ENCODE measurements at regions not wholly inside any gene's neighbourhood (a gene's known extent, or its start where the extent isn't known, plus 50 kb on each side); places are given as distances from the start of the nearest gene placed in this dataset.

GRCh38 chr2:123262856-123263255, 762.2 kb upstream of the CNTNAP5 start:
- Mint-ChIP-seq H3K27me3 (ENCODE audit: low read depth) (no peaks in the 10 kb centered on the region), H3K4me3 (no peak overlapping the region), H3K27ac (no peak overlapping the region), H3K9me3 (peaks cover 3% of the 10 kb centered on the region), H3K36me3 (ENCODE audit: low read depth) (no peaks in the 10 kb centered on the region), H3K4me1 (no peaks in the 10 kb centered on the region)
- TF ChIP-seq CTCF (IDR thresholded peaks at IDR 0.05; ENCODE audit: unreplicated experiment in 3 of 3) = no peak

- Mint-ChIP-seq H3K4me1 (no peaks in the 10 kb centered on the region), H3K9me3 (peaks cover 3% of the 10 kb centered on the region), H3K4me3 (no peak overlapping the region), H3K27me3 (ENCODE audit: low read depth) (no peaks in the 10 kb centered on the region), H3K36me3 (ENCODE audit: low read depth) (no peaks in the 10 kb centered on the region), H3K27ac (no peak overlapping the region)
- no peak for TF ChIP-seq CTCF (IDR thresholded peaks at IDR 0.05; ENCODE audit: unreplicated experiment in 3 of 3)
These were observed 741.7 kb upstream of the CNTNAP5 start for GRCh38 chr2:123283431-123283830.

GRCh38 chr2:123303731-123304130, 721.4 kb upstream of the CNTNAP5 start:
- no peak for TF ChIP-seq CTCF (IDR thresholded peaks at IDR 0.05; ENCODE audit: unreplicated experiment in 3 of 3)
- no peaks in the 10 kb centered on the region for H3K4me1 Mint-ChIP-seq
- H3K27ac Mint-ChIP-seq = no peak overlapping the region
- no peaks in the 10 kb centered on the region for H3K27me3 Mint-ChIP-seq (ENCODE audit: low read depth)
- H3K36me3 Mint-ChIP-seq (ENCODE audit: low read depth) = no peaks in the 10 kb centered on the region
- no peak overlapping the region for H3K4me3 Mint-ChIP-seq
- peaks cover 7% of the 10 kb centered on the region for H3K9me3 Mint-ChIP-seq
